ENCODE measurements at regions not wholly inside any gene's neighbourhood (a gene's known extent, or its start where the extent isn't known, plus 50 kb on each side); places are given as distances from the start of the nearest gene placed in this dataset.
"Not testable (repeated sequence)": the region's sequence is repeated elsewhere in the genome, so short reads cannot be mapped to it uniquely, and the experiment has no call there.

DNA sequence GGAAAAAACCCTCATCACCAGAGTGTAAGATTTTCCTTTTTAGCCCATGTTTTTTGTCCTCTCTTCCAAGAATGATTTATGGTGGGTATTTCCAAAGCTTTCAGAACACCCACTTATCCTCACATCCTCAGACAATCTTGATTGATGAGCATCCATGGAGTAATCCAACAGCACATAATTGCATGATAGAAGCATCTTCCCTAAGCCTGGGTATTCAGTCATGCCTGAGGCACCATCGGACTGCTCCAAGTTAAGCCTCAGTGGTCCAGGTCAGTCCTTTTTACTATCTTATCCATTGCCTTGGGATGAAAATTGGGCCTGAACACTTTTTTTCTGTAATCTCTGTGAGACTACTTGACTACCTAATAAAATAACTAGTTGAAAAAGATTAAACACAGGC is 676.0 kb upstream of the SEMA6D start:
- no peak for ATAC-seq (ENCODE audit: low read depth)

DNA sequence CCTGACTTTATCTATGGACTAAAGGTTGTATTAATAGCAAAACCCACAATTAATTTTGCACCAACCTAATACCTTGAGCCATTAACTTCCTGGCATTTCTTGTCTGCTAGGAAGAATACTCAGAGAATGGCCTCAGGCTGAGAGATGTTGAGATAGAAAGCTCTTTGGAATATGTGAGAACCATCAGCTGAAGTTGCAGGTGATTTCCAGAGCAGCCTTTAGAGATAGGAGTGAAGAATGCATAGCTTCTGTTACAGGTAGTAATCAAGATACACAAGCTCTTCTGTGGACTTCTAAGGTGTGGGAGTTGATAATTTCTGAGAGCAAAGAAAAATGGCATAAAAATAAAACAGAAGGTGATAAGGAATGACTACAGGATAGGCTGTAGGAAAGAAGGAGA is 669.3 kb upstream of the SEMA6D start:
- H4K20me1 ChIP-seq (ENCODE audit: control insufficient read depth, insufficient read depth, low read length, poor library complexity, severe bottlenecking); H3K27ac Mint-ChIP-seq; H3K36me3 ChIP-seq (replicated peaks in 1 of 2; ENCODE audit: control extremely low read depth in 1 of 2, control insufficient read depth in 1 of 2, extremely low read depth in 1 of 2, insufficient read depth in 2 of 2, low read length in 1 of 2); intact Hi-C loops (cut with micrococcal nuclease); H3K4me1 ChIP-seq (ENCODE audit: control insufficient read depth in 2 of 2, insufficient read depth in 2 of 2, low read length in 2 of 2); H3K27me3 Mint-ChIP-seq; POLR2A ChIA-PET; ATAC-seq (ENCODE audit: low read depth); CTCF ChIA-PET; H3K9me3 ChIP-seq (ENCODE audit: control extremely low read depth in 1 of 3, control insufficient read depth in 2 of 3, insufficient read depth in 1 of 3, low read length in 2 of 3); H3K79me2 ChIP-seq (ENCODE audit: control insufficient read depth, insufficient read depth, low read length); H3K4me1 Mint-ChIP-seq; H2AFZ ChIP-seq (ENCODE audit: insufficient read depth, low read depth, low read length, poor library complexity, severe bottlenecking); H3K4me3 Mint-ChIP-seq; H3K9ac ChIP-seq (ENCODE audit: low read length); H3K4me3 ChIP-seq (ENCODE audit: control extremely low read depth in 1 of 5, extremely low read depth in 1 of 5, insufficient read depth in 1 of 5, low read depth in 2 of 5, low read length in 4 of 5); H3K9me3 Mint-ChIP-seq (ENCODE audit: insufficient read depth); H3K27me3 ChIP-seq (replicated peaks in 1 of 4; ENCODE audit: control extremely low read depth in 1 of 4, control insufficient read depth in 3 of 4, insufficient read depth in 4 of 4, low read length in 3 of 4); H3K4me2 ChIP-seq (replicated peaks; ENCODE audit: low read depth, low read length, poor library complexity, severe bottlenecking); DNase-seq; H3K27ac ChIP-seq (ENCODE audit: low read length in 2 of 2): not testable (repeated sequence)

More for the DNA sequence above, 676.0 kb upstream of the SEMA6D start:
- H3K36me3 ChIP-seq (replicated peaks in 1 of 2; ENCODE audit: control extremely low read depth in 1 of 2, control insufficient read depth in 1 of 2, extremely low read depth in 1 of 2, insufficient read depth in 2 of 2, low read length in 1 of 2), result no peaks in the 10 kb centered on the region
- Mint-ChIP-seq H3K9me3 (ENCODE audit: insufficient read depth) (no peaks in the 10 kb centered on the region), H3K4me3 (no peak overlapping the region), H3K27me3 (no peaks in the 10 kb centered on the region), H3K27ac (no peak overlapping the region), H3K4me1 (no peaks in the 10 kb centered on the region)
- ChIA-PET CTCF (no interaction called here), POLR2A (no interaction called here)
- no peak overlapping the region for H3K27ac ChIP-seq (ENCODE audit: low read length in 2 of 2)
- WGBS (ENCODE audit: insufficient coverage), result no CpG with 5 or more reads among the region's 1 CpG
- no peaks in the 10 kb centered on the region for H3K27me3 ChIP-seq (replicated peaks in 1 of 4; ENCODE audit: control extremely low read depth in 1 of 4, control insufficient read depth in 3 of 4, insufficient read depth in 4 of 4, low read length in 3 of 4)
- H3K4me3 ChIP-seq (ENCODE audit: control extremely low read depth in 1 of 5, extremely low read depth in 1 of 5, insufficient read depth in 1 of 5, low read depth in 2 of 5, low read length in 4 of 5), result no peak overlapping the region
- no peak for DNase-seq
- H3K79me2 ChIP-seq (ENCODE audit: control insufficient read depth, insufficient read depth, low read length), result no peaks in the 10 kb centered on the region
- H4K20me1 ChIP-seq (ENCODE audit: control insufficient read depth, insufficient read depth, low read length, poor library complexity, severe bottlenecking), result no peaks in the 10 kb centered on the region
- H3K9ac ChIP-seq (ENCODE audit: low read length), result no peak overlapping the region
- no peak for TF ChIP-seq EZH2 (IDR thresholded peaks at IDR 0.05; ENCODE audit: borderline replicate concordance, insufficient read depth, low read depth, low read length, poor library complexity, severe bottlenecking)
- TF ChIP-seq, protein P1, sequence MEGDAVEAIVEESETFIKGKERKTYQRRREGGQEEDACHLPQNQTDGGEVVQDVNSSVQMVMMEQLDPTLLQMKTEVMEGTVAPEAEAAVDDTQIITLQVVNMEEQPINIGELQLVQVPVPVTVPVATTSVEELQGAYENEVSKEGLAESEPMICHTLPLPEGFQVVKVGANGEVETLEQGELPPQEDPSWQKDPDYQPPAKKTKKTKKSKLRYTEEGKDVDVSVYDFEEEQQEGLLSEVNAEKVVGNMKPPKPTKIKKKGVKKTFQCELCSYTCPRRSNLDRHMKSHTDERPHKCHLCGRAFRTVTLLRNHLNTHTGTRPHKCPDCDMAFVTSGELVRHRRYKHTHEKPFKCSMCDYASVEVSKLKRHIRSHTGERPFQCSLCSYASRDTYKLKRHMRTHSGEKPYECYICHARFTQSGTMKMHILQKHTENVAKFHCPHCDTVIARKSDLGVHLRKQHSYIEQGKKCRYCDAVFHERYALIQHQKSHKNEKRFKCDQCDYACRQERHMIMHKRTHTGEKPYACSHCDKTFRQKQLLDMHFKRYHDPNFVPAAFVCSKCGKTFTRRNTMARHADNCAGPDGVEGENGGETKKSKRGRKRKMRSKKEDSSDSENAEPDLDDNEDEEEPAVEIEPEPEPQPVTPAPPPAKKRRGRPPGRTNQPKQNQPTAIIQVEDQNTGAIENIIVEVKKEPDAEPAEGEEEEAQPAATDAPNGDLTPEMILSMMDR (IDR thresholded peaks at IDR 0.05), result no peak
- no peak overlapping the region for H3K4me2 ChIP-seq (replicated peaks; ENCODE audit: low read depth, low read length, poor library complexity, severe bottlenecking)
- H3K9me3 ChIP-seq (ENCODE audit: control extremely low read depth in 1 of 3, control insufficient read depth in 2 of 3, insufficient read depth in 1 of 3, low read length in 2 of 3), result no peaks in the 10 kb centered on the region
- intact Hi-C loops (cut with micrococcal nuclease), result no loop called here
- no peaks in the 10 kb centered on the region for H3K4me1 ChIP-seq (ENCODE audit: control insufficient read depth in 2 of 2, insufficient read depth in 2 of 2, low read length in 2 of 2)
- H2AFZ ChIP-seq (ENCODE audit: insufficient read depth, low read depth, low read length, poor library complexity, severe bottlenecking), result no peak overlapping the region

All from B cell (primary cell).